Upper lobe of left lung (tissue), 4 donors: ENCODE measurements at regions not wholly inside any gene's neighbourhood (a gene's known extent, or its start where the extent isn't known, plus 50 kb on each side); places are given as distances from the start of the nearest gene placed in this dataset.

Experiments used
- POLR2AphosphoS5 ChIP-seq, 2 donors: sonication (generic); formaldehyde crosslinking; IDR thresholded peaks; one replicate each; pipeline ENCODE4 v1.5.1; 2017; ENCODE audit warnings: antibody characterized with exemption in 2 of 2
- TF ChIP-seq, protein P1 (sequence below), 6 experiments: fragments of 450-650 bp in 4 of 6; fragments of 200-600 bp in 2 of 6; sonication (generic) in 2 of 6; IDR thresholded peaks; one replicate each; pipeline ENCODE4 v1.5.1; 2016 to 2019; ENCODE audit warnings: antibody characterized with exemption in 6 of 6

DNA sequence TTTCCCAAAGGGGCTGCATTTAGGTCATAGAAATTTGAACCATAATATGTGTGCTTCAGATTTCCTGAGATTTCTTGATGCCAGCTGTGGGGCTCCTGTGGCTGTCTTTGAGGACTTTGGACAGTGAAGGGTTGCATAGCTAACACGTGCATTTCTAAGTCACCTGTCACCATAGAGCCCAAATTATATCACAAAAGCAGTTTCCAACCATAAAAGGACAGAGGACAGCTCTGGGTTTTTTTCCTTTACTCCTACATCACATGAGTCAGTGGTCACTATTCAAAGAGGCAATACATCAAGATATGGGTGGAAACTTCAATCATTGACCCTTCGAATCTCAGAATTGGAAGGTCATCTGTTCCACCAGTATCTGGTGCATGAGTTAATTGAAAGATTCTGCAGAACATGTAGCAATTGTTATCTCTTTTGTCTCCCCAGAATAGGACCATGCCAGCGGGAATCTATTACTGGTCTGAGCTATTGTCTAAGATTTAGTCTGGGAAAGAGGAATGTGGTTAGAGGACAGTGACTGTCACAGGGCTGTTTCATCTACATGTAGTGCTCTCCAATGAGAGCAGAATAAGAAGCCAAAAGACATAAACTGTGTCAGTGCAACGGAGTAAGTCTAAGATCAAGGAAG is 133.5 kb downstream of the AASDH start:
- TF ChIP-seq, protein P1, sequence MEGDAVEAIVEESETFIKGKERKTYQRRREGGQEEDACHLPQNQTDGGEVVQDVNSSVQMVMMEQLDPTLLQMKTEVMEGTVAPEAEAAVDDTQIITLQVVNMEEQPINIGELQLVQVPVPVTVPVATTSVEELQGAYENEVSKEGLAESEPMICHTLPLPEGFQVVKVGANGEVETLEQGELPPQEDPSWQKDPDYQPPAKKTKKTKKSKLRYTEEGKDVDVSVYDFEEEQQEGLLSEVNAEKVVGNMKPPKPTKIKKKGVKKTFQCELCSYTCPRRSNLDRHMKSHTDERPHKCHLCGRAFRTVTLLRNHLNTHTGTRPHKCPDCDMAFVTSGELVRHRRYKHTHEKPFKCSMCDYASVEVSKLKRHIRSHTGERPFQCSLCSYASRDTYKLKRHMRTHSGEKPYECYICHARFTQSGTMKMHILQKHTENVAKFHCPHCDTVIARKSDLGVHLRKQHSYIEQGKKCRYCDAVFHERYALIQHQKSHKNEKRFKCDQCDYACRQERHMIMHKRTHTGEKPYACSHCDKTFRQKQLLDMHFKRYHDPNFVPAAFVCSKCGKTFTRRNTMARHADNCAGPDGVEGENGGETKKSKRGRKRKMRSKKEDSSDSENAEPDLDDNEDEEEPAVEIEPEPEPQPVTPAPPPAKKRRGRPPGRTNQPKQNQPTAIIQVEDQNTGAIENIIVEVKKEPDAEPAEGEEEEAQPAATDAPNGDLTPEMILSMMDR (IDR thresholded peaks at IDR 0.05): no peak
- TF ChIP-seq POLR2AphosphoS5 (IDR thresholded peaks at IDR 0.05): no peak
